T-helper 17 cell (primary cell): ENCODE measurements at regions not wholly inside any gene's neighbourhood (a gene's known extent, or its start where the extent isn't known, plus 50 kb on each side); places are given as distances from the start of the nearest gene placed in this dataset.

Experiments used
- ATAC-seq: fragments of 150-1000 bp; cut with Tn5 transposase; 2 replicates; pipeline ENCODE4 v1.10.0; 2021; ENCODE audit warnings: mild to moderate bottlenecking, moderate library complexity
- DNase-seq, 3 donors: peaks; one replicate each; pipeline versions ENCODE4 v3.0.0 to v3.0.0-alpha.2; 2020 to 2021
- H3K9me3 ChIP-seq: one replicate; pipeline ENCODE4 v1.7.0; 2013; ENCODE audit warnings: low read length, mild to moderate bottlenecking; ENCODE audit not compliant: control insufficient read depth, poor library complexity, severe bottlenecking
- H3K27ac Mint-ChIP-seq: one replicate; pipeline ENCODE4 v1.8.0; 2022; ENCODE audit warnings: mild to moderate bottlenecking, moderate library complexity, mixed read lengths
- H3K27me3 Mint-ChIP-seq: one replicate; pipeline ENCODE4 v1.8.0; 2022; ENCODE audit warnings: mixed read lengths
- H3K36me3 Mint-ChIP-seq: one replicate; pipeline ENCODE4 v1.8.0; 2022; ENCODE audit warnings: low read depth, mixed read lengths
- H3K4me1 Mint-ChIP-seq: one replicate; pipeline ENCODE4 v1.8.0; 2022; ENCODE audit warnings: mild to moderate bottlenecking, mixed read lengths
- H3K4me3 Mint-ChIP-seq: one replicate; pipeline ENCODE4 v1.8.0; 2022; ENCODE audit warnings: mild to moderate bottlenecking, moderate library complexity, mixed read lengths

- no peaks in the 10 kb centered on the region for H3K9me3 ChIP-seq
- Mint-ChIP-seq H3K4me3 (no peak overlapping the region), H3K27ac (no peak overlapping the region), H3K4me1 (peaks cover 2% of the 10 kb centered on the region), H3K36me3 (no peaks in the 10 kb centered on the region), H3K27me3 (no peaks in the 10 kb centered on the region)
- no peak for ATAC-seq
- no peak for DNase-seq
Observed at GRCh38 chr7:12766416-12766815, 79.0 kb downstream of the ARL4A start.

- no peaks in the 10 kb centered on the region for H3K9me3 ChIP-seq
- DNase-seq, result no peak
- Mint-ChIP-seq H3K4me3 (no peak overlapping the region), H3K4me1 (peaks cover 2% of the 10 kb centered on the region), H3K27me3 (no peaks in the 10 kb centered on the region), H3K36me3 (no peaks in the 10 kb centered on the region), H3K27ac (no peak overlapping the region)
- ATAC-seq, result no peak
Observed at GRCh38 chr7:12768948-12769347, 81.5 kb downstream of the ARL4A start.

- H3K36me3 Mint-ChIP-seq, result no peaks in the 10 kb centered on the region
- no peak for ATAC-seq
- H3K4me1 Mint-ChIP-seq, result peaks cover 2% of the 10 kb centered on the region
- H3K27ac Mint-ChIP-seq, result no peak overlapping the region
- DNase-seq, result no peak
- H3K4me3 Mint-ChIP-seq, result no peak overlapping the region
- H3K27me3 Mint-ChIP-seq, result no peaks in the 10 kb centered on the region
- H3K9me3 ChIP-seq, result no peaks in the 10 kb centered on the region
Observed at GRCh38 chr7:12769444-12769843, 82.0 kb downstream of the ARL4A start.

GRCh38 chr7:12770227-12770975 is 83.0 kb downstream of the ARL4A start:
- Mint-ChIP-seq H3K4me3 (no peak overlapping the region), H3K27me3 (no peaks in the 10 kb centered on the region), H3K27ac (no peak overlapping the region), H3K4me1 (peaks cover 2% of the 10 kb centered on the region), H3K36me3 (no peaks in the 10 kb centered on the region)
- DNase-seq (no peak), ATAC-seq (no peak)
- H3K9me3 ChIP-seq, result no peaks in the 10 kb centered on the region

GRCh38 chr7:12771378-12771877 is 84.0 kb downstream of the ARL4A start:
- ATAC-seq, result no peak
- no peak overlapping the region for H3K4me3 Mint-ChIP-seq
- no peak for DNase-seq
- no peak overlapping the region for H3K27ac Mint-ChIP-seq
- no peaks in the 10 kb centered on the region for H3K27me3 Mint-ChIP-seq
- no peaks in the 10 kb centered on the region for H3K36me3 Mint-ChIP-seq
- peaks cover 2% of the 10 kb centered on the region for H3K4me1 Mint-ChIP-seq
- no peaks in the 10 kb centered on the region for H3K9me3 ChIP-seq

GRCh38 chr7:12772768-12773167 is 85.3 kb downstream of the ARL4A start:
- DNase-seq (no peak), ATAC-seq (no peak)
- Mint-ChIP-seq H3K27ac (no peak overlapping the region), H3K4me3 (no peak overlapping the region), H3K4me1 (peaks cover 2% of the 10 kb centered on the region), H3K27me3 (no peaks in the 10 kb centered on the region), H3K36me3 (no peaks in the 10 kb centered on the region)
- H3K9me3 ChIP-seq, result no peaks in the 10 kb centered on the region

- no peaks in the 10 kb centered on the region for H3K9me3 ChIP-seq
- Mint-ChIP-seq H3K36me3 (no peaks in the 10 kb centered on the region), H3K4me3 (no peak overlapping the region), H3K4me1 (no peaks in the 10 kb centered on the region), H3K27me3 (peaks cover 6% of the 10 kb centered on the region), H3K27ac (no peak overlapping the region)
- DNase-seq (no peak), ATAC-seq (no peak)
Observed at GRCh38 chr7:12777257-12777656, 89.8 kb downstream of the ARL4A start.

- no peaks in the 10 kb centered on the region for H3K36me3 Mint-ChIP-seq
- H3K4me1 Mint-ChIP-seq, result no peaks in the 10 kb centered on the region
- ATAC-seq (no peak), DNase-seq (no peak)
- H3K27ac Mint-ChIP-seq, result no peak overlapping the region
- H3K27me3 Mint-ChIP-seq, result peaks cover 6% of the 10 kb centered on the region
- no peaks in the 10 kb centered on the region for H3K9me3 ChIP-seq
- H3K4me3 Mint-ChIP-seq, result no peak overlapping the region
Observed at GRCh38 chr7:12779947-12780346, 92.5 kb downstream of the ARL4A start.

- Mint-ChIP-seq H3K27ac (no peak overlapping the region), H3K27me3 (peaks cover 7% of the 10 kb centered on the region), H3K4me3 (no peak overlapping the region), H3K4me1 (no peaks in the 10 kb centered on the region), H3K36me3 (no peaks in the 10 kb centered on the region)
- H3K9me3 ChIP-seq, result no peaks in the 10 kb centered on the region
- ATAC-seq (no peak), DNase-seq (no peak)
Observed at GRCh38 chr7:12783421-12784095, 96.1 kb downstream of the ARL4A start.

GRCh38 chr7:12785473-12785872 is 98.0 kb downstream of the ARL4A start:
- Mint-ChIP-seq H3K27ac (no peak overlapping the region), H3K4me3 (no peak overlapping the region), H3K36me3 (no peaks in the 10 kb centered on the region), H3K27me3 (peaks cover 6% of the 10 kb centered on the region), H3K4me1 (no peaks in the 10 kb centered on the region)
- H3K9me3 ChIP-seq, result no peaks in the 10 kb centered on the region
- DNase-seq (no peak), ATAC-seq (no peak)

GRCh38 chr7:12786494-12786893 is 99.1 kb downstream of the ARL4A start:
- Mint-ChIP-seq H3K4me3 (no peak overlapping the region), H3K4me1 (no peaks in the 10 kb centered on the region), H3K27me3 (peaks cover 6% of the 10 kb centered on the region), H3K27ac (no peak overlapping the region), H3K36me3 (no peaks in the 10 kb centered on the region)
- no peaks in the 10 kb centered on the region for H3K9me3 ChIP-seq
- ATAC-seq, result no peak
- DNase-seq, result no peak

- ATAC-seq, result no peak
- no peak overlapping the region for H3K27ac Mint-ChIP-seq
- DNase-seq, result no peak
- H3K9me3 ChIP-seq, result no peaks in the 10 kb centered on the region
- H3K36me3 Mint-ChIP-seq, result no peaks in the 10 kb centered on the region
- no peaks in the 10 kb centered on the region for H3K4me1 Mint-ChIP-seq
- H3K4me3 Mint-ChIP-seq, result no peak overlapping the region
- H3K27me3 Mint-ChIP-seq, result peaks cover 6% of the 10 kb centered on the region
Observed at GRCh38 chr7:12788171-12788570, 100.7 kb downstream of the ARL4A start.

GRCh38 chr7:12788591-12788990 is 101.2 kb downstream of the ARL4A start:
- Mint-ChIP-seq H3K36me3 (no peaks in the 10 kb centered on the region), H3K27ac (no peak overlapping the region), H3K4me3 (no peak overlapping the region), H3K4me1 (no peaks in the 10 kb centered on the region), H3K27me3 (peaks cover 6% of the 10 kb centered on the region)
- DNase-seq (no peak), ATAC-seq (no peak)
- H3K9me3 ChIP-seq, result no peaks in the 10 kb centered on the region
